GM18870 (cell line): ENCODE measurements at regions not wholly inside any gene's neighbourhood (a gene's known extent, or its start where the extent isn't known, plus 50 kb on each side); places are given as distances from the start of the nearest gene placed in this dataset.

ENCODE experiments used
- ATAC-seq: cut with Tn5 transposase; IDR thresholded peaks from one replicate; pipeline ENCODE4 v1.9.1; 2021; ENCODE audit warnings: moderate library complexity; ENCODE audit not compliant: unreplicated experiment

GRCh38 chr18:40608226-40608625, 1346.8 kb upstream of the PIK3C3 start:
- ATAC-seq = no peak

GRCh38 chr18:40607542-40608148, 1347.4 kb upstream of the PIK3C3 start:
- ATAC-seq = no peak

- no peak for ATAC-seq
Observed at GRCh38 chr18:40606996-40607395, 1348.0 kb upstream of the PIK3C3 start.

GRCh38 chr18:40583671-40584070, 1371.4 kb upstream of the PIK3C3 start:
- ATAC-seq = no peak

DNA sequence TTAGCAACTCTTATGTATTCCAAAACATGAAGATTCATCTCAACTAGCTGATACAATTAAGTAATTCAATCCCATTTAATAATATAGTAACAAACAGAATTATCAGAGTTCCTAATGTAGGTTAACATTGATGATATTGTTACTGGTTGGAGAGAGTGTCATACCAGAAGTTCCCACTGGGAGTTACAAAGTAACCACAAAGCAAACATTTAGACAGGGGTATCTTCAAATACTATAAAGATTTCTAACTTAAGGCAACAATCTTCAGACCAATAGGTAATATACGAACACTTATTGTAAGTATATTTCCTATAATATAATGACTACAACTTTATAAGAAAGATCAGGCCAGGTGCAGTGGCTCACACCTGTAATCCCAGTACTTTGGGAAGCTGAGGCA, 1372.9 kb upstream of the PIK3C3 start:
- no peak for ATAC-seq

DNA sequence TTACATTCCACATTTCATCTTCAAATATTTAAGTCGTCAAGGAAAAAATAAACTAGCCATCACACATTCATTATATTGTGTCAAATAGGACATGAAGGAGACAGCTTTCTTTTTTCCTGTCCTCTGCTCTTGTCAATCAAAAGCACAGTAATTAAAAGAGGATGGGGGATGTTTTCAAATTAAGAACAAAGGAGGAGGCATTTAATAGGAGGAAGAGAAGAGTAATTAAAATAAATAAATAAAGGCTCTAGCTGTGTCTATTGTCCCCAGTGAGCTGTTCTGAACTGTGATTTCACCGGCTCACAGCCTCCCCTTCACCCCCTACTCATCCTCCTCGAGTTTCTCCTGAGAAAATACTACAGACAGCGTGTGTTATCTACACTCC, 1377.1 kb upstream of the PIK3C3 start:
- no peak for ATAC-seq

DNA sequence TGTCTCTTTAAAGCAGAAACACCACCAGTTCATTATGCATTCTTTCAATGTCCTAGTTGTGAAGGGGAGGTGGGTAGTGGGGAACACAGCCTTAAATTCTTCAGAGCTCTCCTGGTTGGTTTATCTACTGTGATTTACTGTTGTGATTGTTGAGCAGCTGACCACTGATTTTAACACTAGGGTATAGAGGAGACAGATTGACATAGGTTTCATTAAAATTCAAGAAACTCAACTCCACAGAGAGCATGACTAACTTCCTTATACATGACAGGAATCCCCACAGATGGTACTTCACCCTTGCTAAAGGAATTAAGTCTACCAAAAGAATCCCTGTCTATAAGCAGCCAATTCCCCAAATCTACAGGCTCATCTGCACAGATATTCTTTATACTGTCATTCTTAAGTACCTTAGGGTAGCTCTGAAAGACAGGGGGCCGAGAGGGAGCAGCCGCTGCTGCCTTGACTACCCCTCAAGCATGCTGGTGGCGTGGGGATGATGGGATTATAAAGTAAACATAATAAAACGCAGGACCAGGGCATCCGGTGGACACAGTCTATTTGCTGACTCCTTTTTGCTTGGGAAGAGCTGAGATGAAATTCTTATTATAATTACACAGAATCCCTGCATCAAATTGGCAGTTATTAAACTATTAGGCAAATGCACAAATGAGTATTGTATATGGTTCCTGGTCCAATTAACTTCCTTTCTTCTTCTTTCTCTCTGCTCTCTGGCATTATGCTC, 1377.6 kb upstream of the PIK3C3 start:
- no peak for ATAC-seq

DNA sequence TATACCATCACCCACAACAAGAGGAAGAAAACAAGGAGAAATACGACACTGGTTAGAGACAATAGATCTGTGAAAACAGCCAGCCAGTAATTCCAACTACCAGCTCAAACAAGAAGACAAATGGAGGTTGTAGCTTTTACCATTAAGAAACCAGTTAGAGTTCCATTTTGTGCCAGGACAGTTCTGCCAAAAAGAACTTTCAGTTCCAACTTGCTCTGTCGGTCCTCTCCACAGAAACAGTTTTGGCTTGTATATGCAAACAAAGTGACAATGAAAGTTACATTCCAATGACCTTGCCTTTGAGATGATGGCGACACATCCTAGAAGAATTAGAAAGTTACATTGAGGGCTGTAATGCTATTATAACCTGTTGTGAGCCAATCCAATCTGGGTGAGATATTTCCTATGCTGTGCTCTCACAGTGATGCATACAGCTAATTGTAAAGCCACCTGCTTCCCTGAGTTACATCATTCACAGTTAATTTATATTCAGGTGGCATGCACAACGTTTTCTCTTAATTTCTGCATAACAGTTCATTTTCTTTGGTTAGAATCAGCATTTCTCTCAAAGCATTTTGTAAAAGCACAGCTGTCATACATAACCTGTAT, 1378.4 kb upstream of the PIK3C3 start:
- no peak for ATAC-seq

DNA sequence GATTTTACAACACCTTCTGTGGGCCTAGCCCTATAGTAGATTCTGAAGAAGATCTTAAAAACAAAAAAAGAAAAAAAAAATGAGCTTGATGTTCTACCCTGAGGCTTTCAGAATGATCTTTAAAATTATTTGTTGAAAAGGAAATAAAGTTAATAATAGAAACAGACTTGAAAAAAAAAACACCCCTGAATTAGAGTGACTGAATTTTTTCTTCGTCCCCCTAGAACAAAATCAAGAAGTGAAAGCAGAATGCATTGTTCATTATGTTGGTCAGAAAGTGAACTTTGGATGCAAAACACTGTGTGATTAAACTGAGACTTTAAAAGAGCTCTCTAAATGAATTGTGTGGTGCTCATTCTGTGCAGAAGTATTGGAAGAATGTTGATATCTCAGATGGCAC, 1384.4 kb upstream of the PIK3C3 start:
- no peak for ATAC-seq

DNA sequence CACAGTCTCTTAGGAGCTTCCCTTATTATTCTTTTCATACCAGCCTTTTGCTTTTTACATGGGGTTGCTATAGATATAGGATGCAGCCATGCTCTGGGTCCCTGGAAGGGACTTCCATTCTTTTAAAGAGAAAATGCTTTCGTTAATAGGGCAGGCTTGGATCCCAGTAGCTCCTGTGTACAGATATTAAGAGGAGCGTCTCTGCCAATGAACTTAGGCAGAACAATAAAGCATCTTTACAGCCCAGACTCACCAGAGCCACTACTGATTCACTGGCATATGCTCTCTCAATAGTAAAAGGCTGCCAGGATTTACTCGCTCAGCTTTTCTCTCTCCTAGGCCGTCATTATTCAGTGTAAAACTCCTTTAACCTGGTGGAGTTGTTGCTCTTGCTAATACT, 1385.4 kb upstream of the PIK3C3 start:
- ATAC-seq = no peak

- no peak for ATAC-seq
Observed at GRCh38 chr18:40566510-40566844, 1388.6 kb upstream of the PIK3C3 start.

GRCh38 chr18:40565805-40566509, 1389.1 kb upstream of the PIK3C3 start:
- ATAC-seq = no peak

DNA sequence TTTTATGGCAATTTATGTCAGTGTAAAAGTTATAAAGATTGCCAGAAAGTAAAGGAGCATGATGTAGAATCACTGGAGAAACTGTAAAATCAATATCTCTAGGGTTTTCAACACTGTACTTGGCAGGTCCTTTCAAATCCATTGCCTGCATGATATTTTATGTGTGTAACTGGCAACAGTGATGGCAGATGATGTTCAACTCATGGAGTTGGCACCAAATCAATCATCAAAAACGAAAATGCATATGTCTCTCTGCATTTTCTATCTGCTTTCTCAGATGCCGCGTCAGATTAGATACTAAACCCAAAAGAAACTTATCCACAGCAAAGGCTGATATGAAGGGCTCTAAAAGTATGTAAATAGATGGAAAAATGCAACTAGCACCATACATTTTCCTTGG, 1395.5 kb upstream of the PIK3C3 start:
- ATAC-seq = no peak

GRCh38 chr18:40558706-40559392, 1396.2 kb upstream of the PIK3C3 start:
- no peak for ATAC-seq

- no peak for ATAC-seq
Observed at GRCh38 chr18:40555914-40556313, 1399.1 kb upstream of the PIK3C3 start.

DNA sequence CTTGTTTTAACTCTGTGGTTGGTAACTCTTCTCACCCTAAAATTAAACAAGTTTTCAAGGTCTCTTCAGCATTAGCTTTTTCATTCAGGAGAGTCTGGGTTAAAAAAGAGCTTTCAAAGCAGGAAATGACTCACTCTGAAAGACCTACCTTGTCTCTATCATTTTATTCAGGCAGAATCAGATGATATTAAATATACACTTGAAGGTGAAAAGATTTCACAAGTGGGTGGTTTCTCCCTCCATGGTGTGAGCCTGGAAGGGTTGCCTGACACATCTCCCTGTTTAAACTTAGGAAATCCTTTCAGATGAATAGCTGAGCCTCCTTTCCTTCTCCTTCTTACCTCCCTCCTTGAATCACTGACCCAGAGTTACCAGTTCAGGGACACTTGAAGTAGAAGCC, 1402.0 kb upstream of the PIK3C3 start:
- ATAC-seq = no peak

GRCh38 chr18:40546875-40547274, 1408.2 kb upstream of the PIK3C3 start:
- ATAC-seq = no peak

DNA sequence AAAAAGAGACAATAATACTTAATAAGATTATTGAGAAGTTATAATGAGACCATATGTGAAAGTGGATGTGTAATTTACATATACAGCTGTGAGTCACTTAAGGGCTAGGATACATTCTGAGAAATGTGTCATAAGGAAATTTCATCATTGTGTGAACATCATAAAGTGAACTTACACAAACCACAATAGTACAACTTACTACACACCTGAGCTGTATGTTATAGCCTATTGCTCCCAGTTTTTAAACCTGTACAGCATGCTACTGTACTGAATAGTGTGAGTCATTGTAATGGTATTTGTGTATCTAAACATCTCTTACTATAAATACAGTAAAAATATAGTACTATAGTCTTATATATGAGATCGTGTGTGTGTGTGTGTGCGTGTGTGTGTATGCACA, 1420.3 kb upstream of the PIK3C3 start:
- no peak for ATAC-seq

GRCh38 chr18:40532046-40532445, 1423.0 kb upstream of the PIK3C3 start:
- ATAC-seq = no peak

DNA sequence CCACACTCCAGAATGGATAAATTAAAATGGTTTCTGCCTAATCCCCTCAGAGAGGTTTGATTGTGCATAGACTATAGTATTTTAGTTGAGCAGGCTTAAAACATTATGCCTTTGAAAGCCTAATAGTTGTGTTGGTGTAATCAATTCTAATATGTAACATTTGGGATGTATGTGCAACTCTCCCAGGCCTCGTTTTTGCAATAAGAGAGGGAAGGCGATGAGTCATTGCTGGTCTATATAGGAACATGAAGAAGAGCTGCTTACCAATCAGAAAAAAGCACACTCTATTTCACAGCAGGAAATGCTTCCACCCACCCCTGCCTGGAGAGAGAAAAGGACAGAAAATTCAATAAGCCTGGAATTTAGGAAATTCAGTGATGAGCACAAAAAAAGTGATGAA, 1424.0 kb upstream of the PIK3C3 start:
- no peak for ATAC-seq

GRCh38 chr18:40529478-40529877, 1425.6 kb upstream of the PIK3C3 start:
- ATAC-seq = no peak
